ENCODE measurements at regions not wholly inside any gene's neighbourhood (a gene's known extent, or its start where the extent isn't known, plus 50 kb on each side); places are given as distances from the start of the nearest gene placed in this dataset.

DNA sequence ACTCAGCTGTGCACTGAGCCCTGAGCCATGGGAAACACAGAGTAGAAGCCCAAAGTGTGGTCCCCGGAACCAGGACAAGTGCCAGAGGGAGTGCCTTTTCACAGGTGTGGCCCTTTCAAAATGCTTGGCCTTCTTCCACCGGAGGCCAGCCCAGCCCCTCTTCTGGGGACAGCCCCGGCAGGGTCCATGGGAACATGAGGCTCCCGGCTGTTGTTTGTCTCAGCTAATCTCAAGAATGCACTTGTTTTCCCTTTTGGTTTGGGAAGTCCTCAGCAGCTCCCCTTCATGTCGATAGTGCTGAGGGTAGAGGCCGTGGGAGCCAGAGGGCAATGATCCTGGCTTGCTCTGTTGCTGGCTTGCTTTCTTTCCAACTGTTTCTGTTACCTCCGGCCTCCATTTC lies 91.1 kb upstream of the MRPS22 start:
- Mint-ChIP-seq H3K9me3 (peaks cover 3% of the 10 kb centered on the region), H3K4me1 (no peaks in the 10 kb centered on the region), H3K27ac (ENCODE audit: unreplicated experiment) (no peak overlapping the region), H3K36me3 (ENCODE audit: low read depth) (no peaks in the 10 kb centered on the region), H3K4me3 (no peak overlapping the region), H3K27me3 (ENCODE audit: low read depth) (peaks cover 25% of the 10 kb centered on the region)
- TF ChIP-seq, protein P1, sequence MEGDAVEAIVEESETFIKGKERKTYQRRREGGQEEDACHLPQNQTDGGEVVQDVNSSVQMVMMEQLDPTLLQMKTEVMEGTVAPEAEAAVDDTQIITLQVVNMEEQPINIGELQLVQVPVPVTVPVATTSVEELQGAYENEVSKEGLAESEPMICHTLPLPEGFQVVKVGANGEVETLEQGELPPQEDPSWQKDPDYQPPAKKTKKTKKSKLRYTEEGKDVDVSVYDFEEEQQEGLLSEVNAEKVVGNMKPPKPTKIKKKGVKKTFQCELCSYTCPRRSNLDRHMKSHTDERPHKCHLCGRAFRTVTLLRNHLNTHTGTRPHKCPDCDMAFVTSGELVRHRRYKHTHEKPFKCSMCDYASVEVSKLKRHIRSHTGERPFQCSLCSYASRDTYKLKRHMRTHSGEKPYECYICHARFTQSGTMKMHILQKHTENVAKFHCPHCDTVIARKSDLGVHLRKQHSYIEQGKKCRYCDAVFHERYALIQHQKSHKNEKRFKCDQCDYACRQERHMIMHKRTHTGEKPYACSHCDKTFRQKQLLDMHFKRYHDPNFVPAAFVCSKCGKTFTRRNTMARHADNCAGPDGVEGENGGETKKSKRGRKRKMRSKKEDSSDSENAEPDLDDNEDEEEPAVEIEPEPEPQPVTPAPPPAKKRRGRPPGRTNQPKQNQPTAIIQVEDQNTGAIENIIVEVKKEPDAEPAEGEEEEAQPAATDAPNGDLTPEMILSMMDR (conservative IDR thresholded peaks at IDR 0.05): no peak
- DNase-seq (ENCODE audit: low read depth, low spot score): no peak

GRCh38 chr3:139258276-139258675 lies 85.5 kb upstream of the MRPS22 start:
- peaks cover 23% of the 10 kb centered on the region for H3K27me3 Mint-ChIP-seq (ENCODE audit: low read depth)

GRCh38 chr3:139259398-139259797 lies 84.4 kb upstream of the MRPS22 start:
- no peaks in the 10 kb centered on the region for H3K9me3 Mint-ChIP-seq
- TF ChIP-seq, protein P1 (conservative IDR thresholded peaks at IDR 0.05): no peak
- DNase-seq (ENCODE audit: low read depth, low spot score): no peak
- H3K36me3 Mint-ChIP-seq (ENCODE audit: low read depth): no peaks in the 10 kb centered on the region
- H3K27ac Mint-ChIP-seq (ENCODE audit: unreplicated experiment): no peak overlapping the region
- no peaks in the 10 kb centered on the region for H3K4me1 Mint-ChIP-seq
- H3K4me3 Mint-ChIP-seq: no peak overlapping the region
- H3K27me3 Mint-ChIP-seq (ENCODE audit: low read depth): peaks cover 23% of the 10 kb centered on the region

More at GRCh38 chr3:139258276-139258675, 85.5 kb upstream of the MRPS22 start:
- Mint-ChIP-seq H3K9me3 (no peaks in the 10 kb centered on the region), H3K4me1 (no peaks in the 10 kb centered on the region), H3K27ac (ENCODE audit: unreplicated experiment) (no peak overlapping the region), H3K36me3 (ENCODE audit: low read depth) (no peaks in the 10 kb centered on the region), H3K4me3 (no peak overlapping the region)
- DNase-seq (ENCODE audit: low read depth, low spot score): no peak
- TF ChIP-seq, protein P1 (conservative IDR thresholded peaks at IDR 0.05): no peak

DNA sequence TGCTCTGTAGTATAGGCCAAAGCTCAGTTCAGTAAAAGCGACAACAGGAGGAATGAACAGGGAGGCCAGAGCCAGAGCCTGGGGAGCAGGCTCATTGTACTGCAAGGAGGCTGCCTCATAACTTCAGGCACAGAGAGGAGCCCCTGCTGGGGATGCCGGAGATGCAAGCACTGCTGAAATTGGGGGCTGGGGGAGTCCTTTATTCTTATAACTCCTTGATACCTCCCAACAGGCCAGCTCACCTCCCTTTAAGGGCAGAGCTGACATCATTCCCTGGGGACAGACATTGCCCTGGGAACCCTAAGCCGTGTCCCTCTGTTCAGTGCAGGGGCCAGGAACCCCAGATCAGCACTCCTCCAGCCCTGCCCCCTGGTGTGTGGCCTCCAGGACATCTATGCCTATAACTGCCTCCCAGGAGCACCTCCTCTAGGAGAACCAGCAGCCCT lies 83.8 kb upstream of the MRPS22 start:
- no peaks in the 10 kb centered on the region for H3K4me1 Mint-ChIP-seq
- no peaks in the 10 kb centered on the region for H3K9me3 Mint-ChIP-seq
- TF ChIP-seq, protein P1 (conservative IDR thresholded peaks at IDR 0.05): no peak
- no peak overlapping the region for H3K4me3 Mint-ChIP-seq
- DNase-seq (ENCODE audit: low read depth, low spot score): no peak
- H3K27ac Mint-ChIP-seq (ENCODE audit: unreplicated experiment): no peak overlapping the region
- peaks cover 23% of the 10 kb centered on the region for H3K27me3 Mint-ChIP-seq (ENCODE audit: low read depth)
- H3K36me3 Mint-ChIP-seq (ENCODE audit: low read depth): no peaks in the 10 kb centered on the region

DNA sequence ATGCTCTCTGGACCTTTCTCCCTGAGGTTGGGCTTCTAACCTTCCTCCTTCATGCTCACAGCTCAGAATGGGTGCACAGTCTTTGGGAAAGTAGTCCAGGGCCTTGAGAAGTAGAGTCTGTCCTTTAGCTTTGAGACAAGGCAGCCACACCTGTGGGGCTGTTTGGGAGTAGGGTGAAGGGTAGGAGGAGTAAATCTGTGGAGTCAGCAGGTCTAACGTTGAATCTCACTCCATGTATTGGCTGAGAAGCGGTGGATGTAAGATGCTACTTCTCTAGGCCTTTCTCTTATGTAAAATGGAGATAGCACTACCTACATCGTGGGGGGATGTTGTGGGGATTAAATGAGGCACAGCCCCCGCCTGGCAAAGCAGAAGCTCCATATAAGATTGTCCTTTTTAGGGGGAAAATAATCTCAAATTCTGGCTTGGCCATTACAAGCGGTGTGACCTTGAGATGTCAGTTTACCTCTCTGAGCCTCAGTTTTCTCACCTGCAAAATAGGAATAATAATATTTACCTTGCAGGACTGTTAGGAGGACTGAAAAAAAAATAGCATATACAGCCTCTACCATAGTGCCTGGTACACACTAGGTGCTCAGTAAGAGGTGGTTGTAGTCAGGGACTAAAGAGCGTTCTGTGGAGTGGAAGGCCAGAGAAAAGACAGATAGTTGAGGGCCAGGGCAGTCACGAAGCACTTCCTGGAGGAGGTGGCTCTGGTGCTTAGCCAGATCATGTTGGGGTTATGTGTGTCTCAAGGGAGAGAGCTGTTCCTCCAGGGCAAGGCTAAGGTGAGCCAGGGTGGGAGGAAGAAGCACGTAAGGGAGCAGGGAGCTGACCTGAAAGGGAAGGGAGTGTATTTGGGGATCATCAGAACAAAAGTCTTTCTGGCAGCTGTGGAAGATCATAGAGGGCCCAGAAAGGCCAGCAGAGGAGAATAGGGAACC lies 82.8 kb upstream of the MRPS22 start:
- Mint-ChIP-seq H3K4me1 (no peaks in the 10 kb centered on the region), H3K9me3 (no peaks in the 10 kb centered on the region), H3K27ac (ENCODE audit: unreplicated experiment) (no peak overlapping the region), H3K4me3 (no peak overlapping the region), H3K36me3 (ENCODE audit: low read depth) (no peaks in the 10 kb centered on the region), H3K27me3 (ENCODE audit: low read depth) (peaks cover 23% of the 10 kb centered on the region)
- DNase-seq (ENCODE audit: low read depth, low spot score): no peak
- TF ChIP-seq, protein P1 (conservative IDR thresholded peaks at IDR 0.05): no peak

All from neural crest cell (in vitro differentiated cells).